ENCODE measurements at regions not wholly inside any gene's neighbourhood (a gene's known extent, or its start where the extent isn't known, plus 50 kb on each side); places are given as distances from the start of the nearest gene placed in this dataset.

DNA sequence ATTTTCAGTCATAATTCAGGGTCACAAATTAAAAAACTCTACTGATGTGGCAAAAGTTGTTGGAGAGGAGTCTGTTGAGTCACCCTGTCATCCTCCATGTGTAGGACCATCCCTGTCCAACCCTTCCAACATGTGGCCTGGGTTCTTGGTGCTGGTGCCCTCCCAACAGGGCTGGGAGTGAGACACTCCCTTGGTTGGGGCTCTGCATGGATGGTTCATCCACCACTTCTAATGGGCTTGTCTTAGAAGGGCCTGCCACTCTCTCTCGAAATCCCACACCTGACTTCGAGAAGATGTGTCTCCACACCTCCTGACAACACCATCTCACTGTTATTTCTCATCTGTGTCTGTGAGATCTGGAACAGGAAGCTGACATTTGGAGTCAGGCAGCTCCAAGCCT lies 312.2 kb upstream of the IRX4 start:
- TF ChIP-seq, protein P1, sequence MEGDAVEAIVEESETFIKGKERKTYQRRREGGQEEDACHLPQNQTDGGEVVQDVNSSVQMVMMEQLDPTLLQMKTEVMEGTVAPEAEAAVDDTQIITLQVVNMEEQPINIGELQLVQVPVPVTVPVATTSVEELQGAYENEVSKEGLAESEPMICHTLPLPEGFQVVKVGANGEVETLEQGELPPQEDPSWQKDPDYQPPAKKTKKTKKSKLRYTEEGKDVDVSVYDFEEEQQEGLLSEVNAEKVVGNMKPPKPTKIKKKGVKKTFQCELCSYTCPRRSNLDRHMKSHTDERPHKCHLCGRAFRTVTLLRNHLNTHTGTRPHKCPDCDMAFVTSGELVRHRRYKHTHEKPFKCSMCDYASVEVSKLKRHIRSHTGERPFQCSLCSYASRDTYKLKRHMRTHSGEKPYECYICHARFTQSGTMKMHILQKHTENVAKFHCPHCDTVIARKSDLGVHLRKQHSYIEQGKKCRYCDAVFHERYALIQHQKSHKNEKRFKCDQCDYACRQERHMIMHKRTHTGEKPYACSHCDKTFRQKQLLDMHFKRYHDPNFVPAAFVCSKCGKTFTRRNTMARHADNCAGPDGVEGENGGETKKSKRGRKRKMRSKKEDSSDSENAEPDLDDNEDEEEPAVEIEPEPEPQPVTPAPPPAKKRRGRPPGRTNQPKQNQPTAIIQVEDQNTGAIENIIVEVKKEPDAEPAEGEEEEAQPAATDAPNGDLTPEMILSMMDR (IDR thresholded peaks at IDR 0.05) = no peak
- TF ChIP-seq POLR2A (IDR thresholded peaks at IDR 0.05) = no peak

All from lower leg skin (tissue), 3 donors.